PC-9 (cell line): ENCODE measurements at regions not wholly inside any gene's neighbourhood (a gene's known extent, or its start where the extent isn't known, plus 50 kb on each side); places are given as distances from the start of the nearest gene placed in this dataset.

Experiments used
- CTCF ChIP-seq: fragments of 200-600 bp; sonication (generic); conservative IDR thresholded peaks from 2 replicates; pipeline ENCODE4 v1.6.1; 2017; ENCODE audit warnings: mixed run types, antibody characterized with exemption, mild to moderate bottlenecking, moderate library complexity
- EZH2 ChIP-seq: fragments of 200-600 bp; sonication (generic); IDR thresholded peaks from 2 replicates; pipeline ENCODE4 v1.8.0; 2017; ENCODE audit warnings: antibody characterized with exemption, low read depth

- TF ChIP-seq CTCF (no peak), EZH2 (no peak)
Observed at GRCh38 chr2:196268025-196268424, 96.6 kb upstream of the STK17B start.
